Parathyroid adenoma (tissue), 2 donors: ENCODE measurements at regions not wholly inside any gene's neighbourhood (a gene's known extent, or its start where the extent isn't known, plus 50 kb on each side); places are given as distances from the start of the nearest gene placed in this dataset.
A peak's percentile ranks its signal among the peaks of the same experiment; 100 is the strongest.

ENCODE experiments used
- H2AFZ ChIP-seq: fragments of 300-600 bp; sonication (generic); one replicate; pipeline ENCODE4 v1.7.0; 2017; ENCODE audit warnings: antibody characterized with exemption, mild to moderate bottlenecking
- H3K27ac ChIP-seq: fragments of 300-600 bp; sonication (generic); one replicate; pipeline ENCODE4 v1.7.0; 2017
- H3K27me3 ChIP-seq: fragments of 300-600 bp; sonication (generic); one replicate; pipeline ENCODE4 v1.7.0; 2017; ENCODE audit warnings: low read length; ENCODE audit not compliant: control insufficient read depth, insufficient read depth
- H3K36me3 ChIP-seq: fragments of 300-600 bp; sonication (generic); one replicate; pipeline ENCODE4 v1.7.0; 2017; ENCODE audit warnings: low read length; ENCODE audit not compliant: control insufficient read depth, insufficient read depth
- H3K4me1 ChIP-seq: fragments of 300-600 bp; sonication (generic); one replicate; pipeline ENCODE4 v1.7.0; 2017; ENCODE audit warnings: control low read depth
- H3K4me2 ChIP-seq: fragments of 300-600 bp; sonication (generic); one replicate; pipeline ENCODE4 v1.7.0; 2017; ENCODE audit warnings: low read length
- H3K4me3 ChIP-seq: fragments of 300-600 bp; sonication (generic); one replicate; pipeline ENCODE4 v1.7.0; 2017; ENCODE audit warnings: low read depth, low read length
- H3K79me2 ChIP-seq: fragments of 300-600 bp; sonication (generic); one replicate; pipeline ENCODE4 v1.7.0; 2017; ENCODE audit warnings: control low read depth
- H3K9ac ChIP-seq: fragments of 300-600 bp; sonication (generic); one replicate; pipeline ENCODE4 v1.7.0; 2017; ENCODE audit warnings: mild to moderate bottlenecking
- H3K9me3 ChIP-seq: fragments of 300-600 bp; sonication (generic); one replicate; pipeline ENCODE4 v1.7.0; 2017; ENCODE audit warnings: low read length; ENCODE audit not compliant: control insufficient read depth
- TF ChIP-seq, protein P1 (sequence below): fragments of 300-600 bp; sonication (generic); IDR thresholded peaks from one replicate; pipeline ENCODE4 v1.7.0; 2017; ENCODE audit warnings: antibody characterized with exemption, mild to moderate bottlenecking
- donor health status: primary hyperparathyroidism.

- no peak overlapping the region for H3K9ac ChIP-seq
- no peaks in the 10 kb centered on the region for H3K36me3 ChIP-seq
- peaks cover 22% of the 10 kb centered on the region for H3K4me1 ChIP-seq
- no peak overlapping the region for H2AFZ ChIP-seq
- TF ChIP-seq, protein P1, sequence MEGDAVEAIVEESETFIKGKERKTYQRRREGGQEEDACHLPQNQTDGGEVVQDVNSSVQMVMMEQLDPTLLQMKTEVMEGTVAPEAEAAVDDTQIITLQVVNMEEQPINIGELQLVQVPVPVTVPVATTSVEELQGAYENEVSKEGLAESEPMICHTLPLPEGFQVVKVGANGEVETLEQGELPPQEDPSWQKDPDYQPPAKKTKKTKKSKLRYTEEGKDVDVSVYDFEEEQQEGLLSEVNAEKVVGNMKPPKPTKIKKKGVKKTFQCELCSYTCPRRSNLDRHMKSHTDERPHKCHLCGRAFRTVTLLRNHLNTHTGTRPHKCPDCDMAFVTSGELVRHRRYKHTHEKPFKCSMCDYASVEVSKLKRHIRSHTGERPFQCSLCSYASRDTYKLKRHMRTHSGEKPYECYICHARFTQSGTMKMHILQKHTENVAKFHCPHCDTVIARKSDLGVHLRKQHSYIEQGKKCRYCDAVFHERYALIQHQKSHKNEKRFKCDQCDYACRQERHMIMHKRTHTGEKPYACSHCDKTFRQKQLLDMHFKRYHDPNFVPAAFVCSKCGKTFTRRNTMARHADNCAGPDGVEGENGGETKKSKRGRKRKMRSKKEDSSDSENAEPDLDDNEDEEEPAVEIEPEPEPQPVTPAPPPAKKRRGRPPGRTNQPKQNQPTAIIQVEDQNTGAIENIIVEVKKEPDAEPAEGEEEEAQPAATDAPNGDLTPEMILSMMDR = no peak
- H3K27me3 ChIP-seq = no peaks in the 10 kb centered on the region
- H3K4me3 ChIP-seq = no peak overlapping the region
- no peaks in the 10 kb centered on the region for H3K9me3 ChIP-seq
- peaks cover 39% of the 10 kb centered on the region for H3K79me2 ChIP-seq
- no peak overlapping the region for H3K4me2 ChIP-seq
- no peak overlapping the region for H3K27ac ChIP-seq
Measured at GRCh38 chr16:85207357-85207921, 95.2 kb upstream of the CIBAR2 start.

- TF ChIP-seq, protein P1 = no peak
- no peak overlapping the region for H3K9ac ChIP-seq
- H3K79me2 ChIP-seq = peaks cover 42% of the 10 kb centered on the region
- no peak overlapping the region for H3K27ac ChIP-seq
- no peak overlapping the region for H3K4me2 ChIP-seq
- no peak overlapping the region for H3K4me3 ChIP-seq
- H3K4me1 ChIP-seq = peaks cover 16% of the 10 kb centered on the region
- H3K27me3 ChIP-seq = no peaks in the 10 kb centered on the region
- no peaks in the 10 kb centered on the region for H3K36me3 ChIP-seq
- H2AFZ ChIP-seq = no peak overlapping the region
- H3K9me3 ChIP-seq = no peaks in the 10 kb centered on the region
Measured at GRCh38 chr16:85208181-85208580, 95.9 kb upstream of the CIBAR2 start.

DNA sequence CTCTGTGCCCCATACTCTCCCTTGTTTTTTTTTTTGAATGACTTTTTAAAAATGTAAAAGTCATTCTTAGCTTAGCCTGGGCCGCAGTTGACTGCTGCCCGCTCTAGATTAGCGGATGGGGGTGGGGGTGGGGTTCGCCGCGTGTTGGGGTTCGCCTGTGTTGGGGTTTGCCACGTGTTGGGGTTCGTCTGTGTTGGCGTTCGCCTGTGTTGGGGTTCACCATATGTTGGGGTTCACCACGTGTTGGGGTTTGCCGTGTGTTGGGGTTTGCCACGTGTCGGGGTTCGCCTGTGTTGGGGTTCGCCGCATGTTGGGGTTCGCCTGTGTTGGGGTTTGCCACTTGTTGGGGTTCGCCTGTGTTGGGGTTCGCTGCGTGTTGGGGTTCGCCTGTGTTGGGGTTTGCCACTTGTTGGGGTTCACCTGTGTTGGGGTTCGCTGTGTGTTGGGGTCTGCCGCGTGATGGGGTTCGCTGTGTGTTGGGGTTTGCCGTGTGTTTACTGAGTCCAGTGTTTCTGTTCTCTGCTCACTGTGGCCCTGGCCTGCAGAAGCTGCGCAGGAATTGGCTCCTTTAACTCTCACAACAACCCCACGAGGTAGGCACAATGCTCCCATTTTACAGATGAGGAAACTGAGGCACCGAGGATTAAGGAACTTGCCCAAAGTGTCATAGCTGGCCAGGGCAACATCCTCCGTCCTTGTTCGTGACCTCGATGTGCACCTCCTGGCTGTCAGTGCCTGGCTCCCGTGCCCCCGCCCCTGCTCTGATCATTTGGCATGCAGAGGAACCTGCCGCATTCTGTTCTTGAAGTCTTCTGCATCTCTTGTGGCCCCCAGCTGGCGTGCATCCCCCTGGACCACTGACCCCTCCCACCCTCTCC is 96.6 kb upstream of the CIBAR2 start:
- Histone ChIP-seq H3K27ac (no peak overlapping the region), H3K4me1 (peaks cover 16% of the 10 kb centered on the region), H3K27me3 (no peaks in the 10 kb centered on the region)

GRCh38 chr16:85209526-85210121 is 97.4 kb upstream of the CIBAR2 start:
- Histone ChIP-seq H2AFZ (no peak overlapping the region), H3K27me3 (no peaks in the 10 kb centered on the region), H3K4me3 (no peak overlapping the region), H3K4me2 (peak overlapping the region; percentile 40), H3K36me3 (no peaks in the 10 kb centered on the region), H3K9ac (no peak overlapping the region), H3K79me2 (peaks cover 52% of the 10 kb centered on the region), H3K27ac (no peak overlapping the region), H3K9me3 (no peaks in the 10 kb centered on the region), H3K4me1 (peaks cover 16% of the 10 kb centered on the region)
- TF ChIP-seq, protein P1 = no peak

More for the DNA sequence above, 96.6 kb upstream of the CIBAR2 start:
- H3K4me3 ChIP-seq = no peak overlapping the region
- H3K79me2 ChIP-seq = peaks cover 47% of the 10 kb centered on the region
- H3K36me3 ChIP-seq = no peaks in the 10 kb centered on the region
- H2AFZ ChIP-seq = no peak overlapping the region
- TF ChIP-seq, protein P1 = no peak
- H3K9me3 ChIP-seq = no peaks in the 10 kb centered on the region
- H3K4me2 ChIP-seq = peak overlapping the region; percentile 40
- no peak overlapping the region for H3K9ac ChIP-seq
